ENCODE measurements at regions not wholly inside any gene's neighbourhood (a gene's known extent, or its start where the extent isn't known, plus 50 kb on each side); places are given as distances from the start of the nearest gene placed in this dataset.

GRCh38 chr2:105682401-105682800 lies 62.3 kb upstream of the NCK2 start (continued):
- TF ChIP-seq ZNF280C (tag by site-specific recombination; IDR thresholded peaks at IDR 0.05) (no peak), ZNF335 (tag by site-specific recombination; conservative IDR thresholded peaks at IDR 0.05) (no peak), ZBTB21 (tag by site-specific recombination; IDR thresholded peaks at IDR 0.05) (no peak), ZNF16 (tag by site-specific recombination; IDR thresholded peaks at IDR 0.05; ENCODE audit: low read depth) (no peak), ZNF174 (tag by site-specific recombination; IDR thresholded peaks at IDR 0.05) (no peak), ZNF416 (tag by site-specific recombination; IDR thresholded peaks at IDR 0.05) (no peak), ZNF311 (tag by site-specific recombination; IDR thresholded peaks at IDR 0.05; ENCODE audit: borderline replicate concordance) (no peak), GLIS2 (tag by site-specific recombination; IDR thresholded peaks at IDR 0.05) (no peak)

- ChIA-PET POLR2A (no interaction called here), CTCF (no interaction called here)
- TF ChIP-seq ZNF610 (tag by site-specific recombination; IDR thresholded peaks at IDR 0.05; ENCODE audit: borderline replicate concordance) (no peak), ZNF621 (tag by site-specific recombination; IDR thresholded peaks at IDR 0.05) (no peak), ZNF549 (tag by site-specific recombination; IDR thresholded peaks at IDR 0.05) (no peak), ZNF692 (tag by site-specific recombination; IDR thresholded peaks at IDR 0.05) (no peak), PRDM10 (tag by site-specific recombination; IDR thresholded peaks at IDR 0.05) (no peak), PRDM1 (tag by site-specific recombination; IDR thresholded peaks at IDR 0.05) (no peak), MZF1 (tag by site-specific recombination; IDR thresholded peaks at IDR 0.05; ENCODE audit: borderline replicate concordance) (no peak), ZNF138 (tag by site-specific recombination; IDR thresholded peaks at IDR 0.05; ENCODE audit: borderline replicate concordance) (no peak), ZNF37A (tag by site-specific recombination; IDR thresholded peaks at IDR 0.05) (no peak), ZNF529 (tag by site-specific recombination; IDR thresholded peaks at IDR 0.05; ENCODE audit: insufficient replicate concordance) (no peak), ZNF704 (tag by site-specific recombination; IDR thresholded peaks at IDR 0.05) (no peak), ZNF121 (tag by site-specific recombination; IDR thresholded peaks at IDR 0.05) (no peak), ZNF585B (tag by site-specific recombination; IDR thresholded peaks at IDR 0.05) (no peak), ZNF221 (tag by site-specific recombination; IDR thresholded peaks at IDR 0.05; ENCODE audit: borderline replicate concordance) (no peak), ZNF670 (tag by site-specific recombination; IDR thresholded peaks at IDR 0.05; ENCODE audit: low read depth) (no peak), ZNF146 (tag by site-specific recombination; IDR thresholded peaks at IDR 0.05) (no peak), ZNF266 (tag by site-specific recombination; IDR thresholded peaks at IDR 0.05; ENCODE audit: low read depth) (no peak), YY2 (tag by site-specific recombination; IDR thresholded peaks at IDR 0.05) (no peak)
- Histone ChIP-seq H3K4me3 (ENCODE audit: low read depth, low read length) (no peak overlapping the region), H3K36me3 (ENCODE audit: control insufficient read depth in 2 of 2, insufficient read depth in 1 of 2, low read length in 2 of 2) (no peaks in the 10 kb centered on the region), H3K9me3 (ENCODE audit: control insufficient read depth, insufficient read depth, low read depth, low read length) (no peaks in the 10 kb centered on the region), H3K27ac (ENCODE audit: extremely low read depth, low read depth, low read length) (no peak overlapping the region), H3K4me1 (ENCODE audit: control insufficient read depth, insufficient read depth, low read length) (no peaks in the 10 kb centered on the region)
Measured at GRCh38 chr2:105681927-105682326, 62.8 kb upstream of the NCK2 start.
